K562 (cell line): ENCODE measurements at regions not wholly inside any gene's neighbourhood (a gene's known extent, or its start where the extent isn't known, plus 50 kb on each side); places are given as distances from the start of the nearest gene placed in this dataset.

Experiments
- ATAC-seq: fragments of 200-7000 bp; cut with Tn5 transposase; 3 replicates; pipeline ENCODE4 v1.9.1; 2020; ENCODE audit warnings: moderate library complexity
- BruUV-seq: library from RNA; stranded (reverse); fragments of 400-500 nt; replicated peaks from 2 replicates; lab custom pipeline; 2021; lab: Mats Ljungman, UMichigan
- CTCF ChIA-PET: fragments of 300-600 bp; formaldehyde crosslinking; extraction: SDS; loops from one replicate; lab custom pipeline; 2021; ENCODE audit warnings: low intra/inter-chr PET ratio; lab: Yijun Ruan, JAX
- POLR2A ChIA-PET: fragments of 300-600, 350-650 bp; sonication (Branson Sonifier 250); formaldehyde crosslinking; extraction: SDS; loops from one replicate; lab custom pipeline; 2021; ENCODE audit warnings: antibody characterized with exemption, inconsistent platforms; lab: Yijun Ruan, JAX
- DNase-seq, 4 experiments: peaks; one replicate each; pipeline versions ENCODE4 v3.0.0 to v3.0.0-alpha.2; 2011 to 2018; ENCODE audit warnings: low spot score in 3 of 4, mixed read lengths in 3 of 4; ENCODE audit errors: extremely low read depth in 1 of 4
- FAIRE-seq: peaks from 2 replicates; lab custom pipeline; 2011; peaks lifted over from hg19 to GRCh38; lab: Jason Lieb, UNC
- H2AFZ ChIP-seq: 2 replicates; pipeline ENCODE4 v1.6.0; 2011; ENCODE audit warnings: low read depth, low read length, control low read depth, inconsistent platforms
- H3K27ac ChIP-seq: fragments of 200-600 bp; 3 replicates; pipeline ENCODE4 v1.8.0; 2011; ENCODE audit warnings: low read depth, mild to moderate bottlenecking, control low read depth, inconsistent platforms, low read length, moderate library complexity, mixed read lengths; ENCODE audit errors: extremely low read depth
- H3K27me3 ChIP-seq, 2 experiments: fragments of 300-600 bp in 1 of 2; 2 replicates in 1 of 2; 3 replicates in 1 of 2; pipeline versions ENCODE4 v1.6.0 to v1.8.0; 2011; ENCODE audit warnings: inconsistent platforms in 2 of 2, low read length in 2 of 2, mild to moderate bottlenecking in 1 of 2, mixed read lengths in 1 of 2, moderate library complexity in 1 of 2; ENCODE audit not compliant: control insufficient read depth in 2 of 2, insufficient read depth in 2 of 2
- H3K36me3 ChIP-seq: fragments of 300-600 bp; 3 replicates; pipeline ENCODE4 v1.8.0; 2011; ENCODE audit warnings: mild to moderate bottlenecking, low read length, inconsistent platforms; ENCODE audit not compliant: control insufficient read depth, insufficient read depth
- H3K4me1 ChIP-seq, 2 experiments: fragments of 200-600 bp in 1 of 2; replicated peaks in 1 of 2; 2 replicates in 1 of 2; 3 replicates in 1 of 2; pipeline versions ENCODE4 v1.5.1 to v1.8.0; 2011; ENCODE audit warnings: inconsistent platforms in 2 of 2, low read length in 2 of 2, mild to moderate bottlenecking in 1 of 2, mixed read lengths in 1 of 2, moderate library complexity in 1 of 2; ENCODE audit not compliant: control insufficient read depth in 2 of 2, insufficient read depth in 2 of 2
- H3K4me2 ChIP-seq: 2 replicates; pipeline ENCODE4 v1.6.1; 2011; ENCODE audit warnings: low read length, control low read depth, inconsistent platforms, mixed read lengths; ENCODE audit not compliant: insufficient read depth
- H3K4me3 ChIP-seq: fragments of 200-600 bp; sonication (generic), shearing (Covaris generic); 2 replicates; pipeline ENCODE4 v1.5.1; 2016; ENCODE audit warnings: control low read depth, inconsistent platforms
- H3K79me2 ChIP-seq: fragments of 200-600 bp; 3 replicates; pipeline ENCODE4 v1.8.0; 2011; ENCODE audit warnings: low read length, inconsistent platforms; ENCODE audit not compliant: control insufficient read depth, insufficient read depth
- H3K9ac ChIP-seq, 2 experiments: 2 replicates each; pipeline versions ENCODE4 v1.6.0 to v1.6.1; 2011; ENCODE audit warnings: low read depth in 2 of 2, low read length in 2 of 2, control low read depth in 1 of 2, inconsistent platforms in 1 of 2, mild to moderate bottlenecking in 1 of 2, mixed read lengths in 1 of 2; ENCODE audit not compliant: insufficient read depth in 1 of 2
- H3K9me1 ChIP-seq: one replicate; pipeline ENCODE4 v1.6.0; 2011; ENCODE audit warnings: inconsistent platforms, mild to moderate bottlenecking, low read length, moderate library complexity; ENCODE audit not compliant: control insufficient read depth, insufficient read depth
- H3K9me3 ChIP-seq: replicated peaks from 2 replicates; pipeline ENCODE4 v1.5.1; 2011; ENCODE audit warnings: low read depth, low read length, inconsistent platforms; ENCODE audit not compliant: control insufficient read depth, insufficient read depth
- H4K20me1 ChIP-seq: replicated peaks from 2 replicates; pipeline ENCODE4 v1.6.1; 2011; ENCODE audit warnings: low read length, inconsistent platforms, mixed read lengths; ENCODE audit not compliant: control insufficient read depth, insufficient read depth
- ETS1 ChIP-seq: conservative IDR thresholded peaks from 2 replicates; pipeline ENCODE4 v1.6.1; 2011; ENCODE audit warnings: low read depth, mild to moderate bottlenecking, low read length; ENCODE audit not compliant: control insufficient read depth
- HMG20A ChIP-seq: fragments of 450-650 bp; formaldehyde crosslinking; conservative IDR thresholded peaks from 2 replicates; pipeline ENCODE4 v1.4.0; 2020; ENCODE audit warnings: mild to moderate bottlenecking, mixed read lengths
- HNRNPLL ChIP-seq: fragments of 200-400 bp; formaldehyde crosslinking; IDR thresholded peaks from 2 replicates; pipeline ENCODE4 v1.6.1; 2017; ENCODE audit warnings: low read length, low read depth, mild to moderate bottlenecking; ENCODE audit not compliant: poor library complexity, severe bottlenecking
- JUNB ChIP-seq: fragments of 450-650 bp; formaldehyde crosslinking; conservative IDR thresholded peaks from 2 replicates; pipeline ENCODE4 v1.4.0; 2020; ENCODE audit warnings: mild to moderate bottlenecking
- JUND ChIP-seq, 2 experiments: IDR thresholded peaks; 2 replicates in 1 of 2; 3 replicates in 1 of 2; pipeline ENCODE4 v1.6.1; 2011; ENCODE audit warnings: borderline replicate concordance in 2 of 2, low read depth in 2 of 2, low read length in 2 of 2, improper control_type of control experiment in 1 of 2, missing biosample characterization in 1 of 2, missing genetic modification characterization in 1 of 2, missing genetic modification reagents in 1 of 2
- PCBP2 ChIP-seq: fragments of 200-400 bp; formaldehyde crosslinking; IDR thresholded peaks from 2 replicates; pipeline ENCODE4 v1.6.1; 2018; ENCODE audit warnings: low read length, low read depth, mild to moderate bottlenecking, moderate library complexity; ENCODE audit not compliant: poor library complexity, severe bottlenecking
- POLR3G ChIP-seq: IDR thresholded peaks from 2 replicates; pipeline ENCODE4 v1.6.1; 2011; ENCODE audit not compliant: insufficient read length, insufficient replicate concordance; ENCODE audit errors: extremely low read depth
- RBM14 ChIP-seq: fragments of 200-400 bp; formaldehyde crosslinking; IDR thresholded peaks from 2 replicates; pipeline ENCODE4 v1.6.1; 2018; ENCODE audit warnings: low read depth, mild to moderate bottlenecking, low read length, moderate library complexity, borderline replicate concordance; ENCODE audit not compliant: insufficient read depth
- SETDB1 ChIP-seq: IDR thresholded peaks from one replicate; pipeline ENCODE4 v1.6.1; 2012; ENCODE audit warnings: low read length, control low read depth, inconsistent platforms
- SIRT6 ChIP-seq: IDR thresholded peaks from one replicate; pipeline ENCODE4 v1.6.1; 2012; ENCODE audit warnings: low read depth, mild to moderate bottlenecking, control low read depth, inconsistent platforms, low read length, moderate library complexity
- TCF3 ChIP-seq: sonication (generic); formaldehyde crosslinking; IDR thresholded peaks from 2 replicates; pipeline ENCODE4 v1.4.0; 2020; ENCODE audit warnings: mild to moderate bottlenecking, missing genetic modification reagents
- THRB ChIP-seq: fragments of 450-650 bp; formaldehyde crosslinking; conservative IDR thresholded peaks from 2 replicates; pipeline ENCODE4 v1.4.0; 2022; ENCODE audit warnings: mild to moderate bottlenecking, missing genetic modification characterization
- ZBTB2 ChIP-seq: fragments of 450-650 bp; IDR thresholded peaks from 2 replicates; pipeline ENCODE4 v1.6.1; 2016; ENCODE audit warnings: antibody characterized with exemption
- ZFP1 ChIP-seq: fragments of 450-650 bp; formaldehyde crosslinking; IDR thresholded peaks from 2 replicates; pipeline ENCODE4 v1.4.0; 2020; ENCODE audit warnings: mild to moderate bottlenecking, mixed read lengths
- ZKSCAN1 ChIP-seq: fragments of 150-350 bp; IDR thresholded peaks from 2 replicates; pipeline ENCODE4 v1.6.1; 2016; ENCODE audit warnings: low read depth, low read length
- ZNF165 ChIP-seq: fragments of 250-450 bp; sonication (Bioruptor Pico); IDR thresholded peaks from 2 replicates; pipeline ENCODE4 v1.4.0; 2020; ENCODE audit warnings: borderline replicate concordance
- WGBS: fragments of 100-300 bp; shearing (Covaris generic); methylation state at CpG from one replicate; pipeline ENCODE4 v1.1.6; 2016; ENCODE audit warnings: low coverage, mixed read lengths; ENCODE audit not compliant: insufficient coverage; ENCODE audit errors: missing lambda C conversion rate; 5-methylcytosine and 5-hydroxymethylcytosine counted together
- in situ Hi-C: fragments of 300-500 bp; cut with MboI; formaldehyde crosslinking; loops from 4 replicates; pipeline ENCODE4 v1.15.0; 2018; ENCODE audit warnings: inconsistent platforms, mixed read lengths
- intact Hi-C: fragments of 100-400 bp; cut with micrococcal nuclease; formaldehyde crosslinking; loops from 2 replicates; pipeline ENCODE4 v1.14.2; 2022

- H3K27ac ChIP-seq, result no peak overlapping the region
- H3K9me3 ChIP-seq, result no peaks in the 10 kb centered on the region
- ChIA-PET POLR2A (no interaction called here), CTCF (no interaction called here)
- H3K27me3 ChIP-seq, result no peaks in the 10 kb centered on the region
- no peaks in the 10 kb centered on the region for H4K20me1 ChIP-seq
- no peaks in the 10 kb centered on the region for H3K79me2 ChIP-seq
- H3K36me3 ChIP-seq, result no peaks in the 10 kb centered on the region
- FAIRE-seq, result no peak
- no peak for DNase-seq
- no TSS peak for BruUV-seq
- no peak for ATAC-seq
- no peak overlapping the region for H3K4me3 ChIP-seq
- H3K4me1 ChIP-seq, result no peaks in the 10 kb centered on the region
- intact Hi-C loops (no loop called here), in situ Hi-C loops (no loop called here)
- H2AFZ ChIP-seq, result no peak overlapping the region
- TF ChIP-seq POLR3G (no peak), ZBTB2 (no peak), ZFP1 (CRISPR knock-in tag) (no peak), ETS1 (no peak), PCBP2 (no peak), TCF3 (CRISPR knock-in tag) (no peak), RBM14 (no peak), HMG20A (CRISPR knock-in tag) (no peak), JUND (IDR thresholded peaks at IDR 0.05; ENCODE audit: borderline replicate concordance, low read depth, low read length) (no peak), JUND (tag; IDR thresholded peaks at IDR 0.05; ENCODE audit: borderline replicate concordance, low read depth, low read length) (no peak), SIRT6 (no peak), JUNB (CRISPR knock-in tag) (no peak), HNRNPLL (no peak), ZNF165 (no peak), THRB (no peak), ZKSCAN1 (no peak), SETDB1 (no peak)
- WGBS, result 6% methylated on average over 6 of the region's 6 CpGs
- H3K4me2 ChIP-seq, result no peak overlapping the region
- H3K9ac ChIP-seq, result no peak overlapping the region
- no peaks in the 10 kb centered on the region for H3K9me1 ChIP-seq
These were observed 1004.4 kb upstream of the ALCAM start for GRCh38 chr3:104362319-104362718.
